ENCODE measurements at regions not wholly inside any gene's neighbourhood (a gene's known extent, or its start where the extent isn't known, plus 50 kb on each side); places are given as distances from the start of the nearest gene placed in this dataset.

- ChIA-PET POLR2A (no interaction called here), CTCF (interaction anchor here (0.6 to 1.0 kb wide), 2 partner anchors 11 to 12 kb away, joined by 3 read pairs; no protein-coding TSS in a partner anchor)
- H3K27ac ChIP-seq (ENCODE audit: extremely low read depth, low read depth, low read length): no peak overlapping the region
- no peak overlapping the region for H3K4me3 ChIP-seq (ENCODE audit: low read depth, low read length)
- H3K4me1 ChIP-seq (ENCODE audit: control insufficient read depth, insufficient read depth, low read length): peaks cover 6% of the 10 kb centered on the region; the same call in 1 of the 2 replicates
- H3K9me3 ChIP-seq (ENCODE audit: control insufficient read depth, insufficient read depth, low read depth, low read length): no peaks in the 10 kb centered on the region
- H3K36me3 ChIP-seq (ENCODE audit: control insufficient read depth in 2 of 2, insufficient read depth in 1 of 2, low read length in 2 of 2): no peaks in the 10 kb centered on the region
- no peak for TF ChIP-seq PRDM10 (tag by site-specific recombination; IDR thresholded peaks at IDR 0.05)
- TF ChIP-seq ZNF266 (tag by site-specific recombination; IDR thresholded peaks at IDR 0.05; ENCODE audit: low read depth): no peak
- no peak for TF ChIP-seq ZNF610 (tag by site-specific recombination; IDR thresholded peaks at IDR 0.05; ENCODE audit: borderline replicate concordance)
- TF ChIP-seq ZNF561 (tag by site-specific recombination; IDR thresholded peaks at IDR 0.05; ENCODE audit: borderline replicate concordance): no peak
- no peak for TF ChIP-seq ZBTB21 (tag by site-specific recombination; IDR thresholded peaks at IDR 0.05)
- no peak for TF ChIP-seq ZBTB10 (tag by site-specific recombination; IDR thresholded peaks at IDR 0.05)
- no peak for TF ChIP-seq ZNF416 (tag by site-specific recombination; IDR thresholded peaks at IDR 0.05)
- TF ChIP-seq ZNF558 (tag by site-specific recombination; IDR thresholded peaks at IDR 0.05): no peak
- no peak for TF ChIP-seq ZNF433 (tag by site-specific recombination; IDR thresholded peaks at IDR 0.05; ENCODE audit: low read depth)
- no peak for TF ChIP-seq HOXC10 (CRISPR knock-in tag; IDR thresholded peaks at IDR 0.05)
- no peak for TF ChIP-seq ZNF335 (tag by site-specific recombination; conservative IDR thresholded peaks at IDR 0.05)
- TF ChIP-seq ZNF776 (tag by site-specific recombination; IDR thresholded peaks at IDR 0.05; ENCODE audit: borderline replicate concordance): no peak
Observed at GRCh38 chr2:13018490-13018889, 301.8 kb downstream of the TRIB2 start.

- H3K4me3 ChIP-seq (ENCODE audit: low read depth, low read length): no peak overlapping the region
- no peak overlapping the region for H3K27ac ChIP-seq (ENCODE audit: extremely low read depth, low read depth, low read length)
- no peaks in the 10 kb centered on the region for H3K36me3 ChIP-seq (ENCODE audit: control insufficient read depth in 2 of 2, insufficient read depth in 1 of 2, low read length in 2 of 2)
- ChIA-PET POLR2A (no interaction called here), CTCF (interaction anchor here (2.7 kb wide), 1 partner anchor 13 kb away, joined by 14 read pairs; no protein-coding TSS in a partner anchor)
- peaks cover 6% of the 10 kb centered on the region; the same call in 1 of the 2 replicates for H3K4me1 ChIP-seq (ENCODE audit: control insufficient read depth, insufficient read depth, low read length)
- H3K9me3 ChIP-seq (ENCODE audit: control insufficient read depth, insufficient read depth, low read depth, low read length): no peaks in the 10 kb centered on the region
- no peak for TF ChIP-seq REST (tag by site-specific recombination; IDR thresholded peaks at IDR 0.05)
- no peak for TF ChIP-seq ZNF211 (tag by site-specific recombination; IDR thresholded peaks at IDR 0.05; ENCODE audit: low read depth)
- no peak for TF ChIP-seq ZNF623 (tag by site-specific recombination; IDR thresholded peaks at IDR 0.05)
- TF ChIP-seq ZNF629 (tag by site-specific recombination; IDR thresholded peaks at IDR 0.05): no peak
- TF ChIP-seq ZNF626 (tag by site-specific recombination; IDR thresholded peaks at IDR 0.05): no peak
- TF ChIP-seq ZNF843 (tag by site-specific recombination; IDR thresholded peaks at IDR 0.05): no peak
- no peak for TF ChIP-seq ZNF19 (tag by site-specific recombination; IDR thresholded peaks at IDR 0.05; ENCODE audit: low read depth)
- no peak for TF ChIP-seq PRDM6 (tag by site-specific recombination; IDR thresholded peaks at IDR 0.05)
- TF ChIP-seq PATZ1 (tag by site-specific recombination; IDR thresholded peaks at IDR 0.05): no peak
- TF ChIP-seq ZNF23 (tag by site-specific recombination; IDR thresholded peaks at IDR 0.05; ENCODE audit: borderline replicate concordance): no peak
Observed at GRCh38 chr2:13019781-13020180, 303.0 kb downstream of the TRIB2 start.
